ENCODE measurements at regions not wholly inside any gene's neighbourhood (a gene's known extent, or its start where the extent isn't known, plus 50 kb on each side); places are given as distances from the start of the nearest gene placed in this dataset.

DNA sequence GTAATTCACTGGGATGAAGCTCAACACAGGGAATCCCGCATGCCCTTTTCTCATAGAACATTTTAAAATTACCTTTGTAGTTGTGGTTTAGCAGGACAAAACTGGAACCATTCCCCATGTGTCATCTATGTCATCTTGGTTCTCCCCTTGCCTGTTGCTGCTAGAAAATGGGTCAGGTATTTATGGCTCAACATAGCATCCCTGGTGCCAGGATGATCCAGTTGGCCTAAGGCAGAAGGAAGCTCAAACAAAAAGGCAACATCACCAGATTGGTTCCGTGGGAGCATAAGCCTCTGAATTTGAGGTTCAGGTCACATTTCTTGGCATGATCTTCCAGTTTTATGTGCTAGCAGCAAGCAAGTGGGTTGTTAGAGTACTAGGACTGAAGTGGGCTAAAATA is 552.6 kb upstream of the BOD1L1 start:
- no peak overlapping the region for H3K4me2 ChIP-seq

More for the DNA sequence above, 552.6 kb upstream of the BOD1L1 start:
- Histone ChIP-seq H3F3A (replicated peaks; ENCODE audit: insufficient read depth) (no peaks in the 10 kb centered on the region), H3K9me2 (no peaks in the 10 kb centered on the region), H2AFZ (ENCODE audit: low read depth) (no peak overlapping the region), H3K4me1 (ENCODE audit: control insufficient read depth in 1 of 2, insufficient read depth in 2 of 2, low read depth in 1 of 2, low read length in 1 of 2) (peaks cover 10 to 14% of the 10 kb centered on the region in 2 experiments), H3K79me2 (ENCODE audit: insufficient read depth) (no peaks in the 10 kb centered on the region), H3K27ac (ENCODE audit: low read depth in 2 of 2, low read length in 1 of 2) (no peak overlapping the region), H3K9me3 (no peaks in the 10 kb centered on the region), H4K20me1 (ENCODE audit: insufficient read depth) (no peaks in the 10 kb centered on the region), H3K27me3 (ENCODE audit: insufficient read depth) (no peaks in the 10 kb centered on the region), H3K9ac (no peak overlapping the region), H3K4me3 (ENCODE audit: low read depth in 2 of 2, low read length in 1 of 2) (no peak overlapping the region), H3K36me3 (replicated peaks in 1 of 2; ENCODE audit: control insufficient read depth in 1 of 2, insufficient read depth in 2 of 2, low read length in 1 of 2) (no peaks in the 10 kb centered on the region)
- ChIA-PET POLR2A (no interaction called here), CTCF (no interaction called here)
- TF ChIP-seq, protein P1, sequence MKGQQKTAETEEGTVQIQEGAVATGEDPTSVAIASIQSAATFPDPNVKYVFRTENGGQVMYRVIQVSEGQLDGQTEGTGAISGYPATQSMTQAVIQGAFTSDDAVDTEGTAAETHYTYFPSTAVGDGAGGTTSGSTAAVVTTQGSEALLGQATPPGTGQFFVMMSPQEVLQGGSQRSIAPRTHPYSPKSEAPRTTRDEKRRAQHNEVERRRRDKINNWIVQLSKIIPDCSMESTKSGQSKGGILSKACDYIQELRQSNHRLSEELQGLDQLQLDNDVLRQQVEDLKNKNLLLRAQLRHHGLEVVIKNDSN (IDR thresholded peaks at IDR 0.05; ENCODE audit: borderline replicate concordance, low read depth), result no peak
- TF ChIP-seq RAD21 (IDR thresholded peaks at IDR 0.05; ENCODE audit: low read length) (no peak), NFIC (IDR thresholded peaks at IDR 0.05; ENCODE audit: borderline replicate concordance) (no peak), MEF2A (IDR thresholded peaks at IDR 0.05; ENCODE audit: borderline replicate concordance, low read depth) (no peak), CHD2 (IDR thresholded peaks at IDR 0.05; ENCODE audit: low read length, partially characterized antibody) (no peak), RXRA (IDR thresholded peaks at IDR 0.05; ENCODE audit: borderline replicate concordance, low read depth) (no peak), FOSL2 (IDR thresholded peaks at IDR 0.05; ENCODE audit: borderline replicate concordance, low read depth) (no peak), NRF1 (IDR thresholded peaks at IDR 0.05; ENCODE audit: low read depth, low read length) (no peak), POLR2AphosphoS5 (IDR thresholded peaks at IDR 0.05; ENCODE audit: low read depth, low read length) (no peak), GATA2 (CRISPR knock-in tag; IDR thresholded peaks at IDR 0.05) (no peak), YY1 (IDR thresholded peaks at IDR 0.05; ENCODE audit: low read depth) (no peak), EP300 (IDR thresholded peaks at IDR 0.05; ENCODE audit: borderline replicate concordance in 1 of 2, low read depth in 1 of 2, low read length in 1 of 2) (no peak), TCF12 (IDR thresholded peaks at IDR 0.05) (no peak), SIN3A (IDR thresholded peaks at IDR 0.05; ENCODE audit: borderline replicate concordance, low read depth, low read length) (no peak), JUND (IDR thresholded peaks at IDR 0.05) (no peak)
- TF ChIP-seq, protein P2, sequence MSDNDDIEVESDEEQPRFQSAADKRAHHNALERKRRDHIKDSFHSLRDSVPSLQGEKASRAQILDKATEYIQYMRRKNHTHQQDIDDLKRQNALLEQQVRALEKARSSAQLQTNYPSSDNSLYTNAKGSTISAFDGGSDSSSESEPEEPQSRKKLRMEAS (IDR thresholded peaks at IDR 0.05; ENCODE audit: low read depth), result no peak
- TF ChIP-seq, protein P3, sequence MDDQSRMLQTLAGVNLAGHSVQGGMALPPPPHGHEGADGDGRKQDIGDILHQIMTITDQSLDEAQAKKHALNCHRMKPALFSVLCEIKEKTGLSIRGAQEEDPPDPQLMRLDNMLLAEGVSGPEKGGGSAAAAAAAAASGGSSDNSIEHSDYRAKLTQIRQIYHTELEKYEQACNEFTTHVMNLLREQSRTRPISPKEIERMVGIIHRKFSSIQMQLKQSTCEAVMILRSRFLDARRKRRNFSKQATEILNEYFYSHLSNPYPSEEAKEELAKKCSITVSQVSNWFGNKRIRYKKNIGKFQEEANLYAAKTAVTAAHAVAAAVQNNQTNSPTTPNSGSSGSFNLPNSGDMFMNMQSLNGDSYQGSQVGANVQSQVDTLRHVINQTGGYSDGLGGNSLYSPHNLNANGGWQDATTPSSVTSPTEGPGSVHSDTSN (IDR thresholded peaks at IDR 0.05), result no peak
- TF ChIP-seq, protein P4, sequence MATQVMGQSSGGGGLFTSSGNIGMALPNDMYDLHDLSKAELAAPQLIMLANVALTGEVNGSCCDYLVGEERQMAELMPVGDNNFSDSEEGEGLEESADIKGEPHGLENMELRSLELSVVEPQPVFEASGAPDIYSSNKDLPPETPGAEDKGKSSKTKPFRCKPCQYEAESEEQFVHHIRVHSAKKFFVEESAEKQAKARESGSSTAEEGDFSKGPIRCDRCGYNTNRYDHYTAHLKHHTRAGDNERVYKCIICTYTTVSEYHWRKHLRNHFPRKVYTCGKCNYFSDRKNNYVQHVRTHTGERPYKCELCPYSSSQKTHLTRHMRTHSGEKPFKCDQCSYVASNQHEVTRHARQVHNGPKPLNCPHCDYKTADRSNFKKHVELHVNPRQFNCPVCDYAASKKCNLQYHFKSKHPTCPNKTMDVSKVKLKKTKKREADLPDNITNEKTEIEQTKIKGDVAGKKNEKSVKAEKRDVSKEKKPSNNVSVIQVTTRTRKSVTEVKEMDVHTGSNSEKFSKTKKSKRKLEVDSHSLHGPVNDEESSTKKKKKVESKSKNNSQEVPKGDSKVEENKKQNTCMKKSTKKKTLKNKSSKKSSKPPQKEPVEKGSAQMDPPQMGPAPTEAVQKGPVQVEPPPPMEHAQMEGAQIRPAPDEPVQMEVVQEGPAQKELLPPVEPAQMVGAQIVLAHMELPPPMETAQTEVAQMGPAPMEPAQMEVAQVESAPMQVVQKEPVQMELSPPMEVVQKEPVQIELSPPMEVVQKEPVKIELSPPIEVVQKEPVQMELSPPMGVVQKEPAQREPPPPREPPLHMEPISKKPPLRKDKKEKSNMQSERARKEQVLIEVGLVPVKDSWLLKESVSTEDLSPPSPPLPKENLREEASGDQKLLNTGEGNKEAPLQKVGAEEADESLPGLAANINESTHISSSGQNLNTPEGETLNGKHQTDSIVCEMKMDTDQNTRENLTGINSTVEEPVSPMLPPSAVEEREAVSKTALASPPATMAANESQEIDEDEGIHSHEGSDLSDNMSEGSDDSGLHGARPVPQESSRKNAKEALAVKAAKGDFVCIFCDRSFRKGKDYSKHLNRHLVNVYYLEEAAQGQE (IDR thresholded peaks at IDR 0.05; ENCODE audit: low read depth, low read length), result no peak
- 94% methylated on average over 2 of the region's 2 CpGs for WGBS (ENCODE audit: low lambda C conversion rate)
- DNase-seq, result no peak

Measured in SK-N-SH (cell line).